GM06990 (cell line): ENCODE measurements at regions not wholly inside any gene's neighbourhood (a gene's known extent, or its start where the extent isn't known, plus 50 kb on each side); places are given as distances from the start of the nearest gene placed in this dataset.

Experiments
- DNase-seq: peaks from one replicate; pipeline ENCODE4 v3.0.0-alpha.2; 2011; ENCODE audit not compliant: insufficient read length; ENCODE audit errors: extremely low read depth
- H3K27me3 ChIP-seq: replicated peaks from 2 replicates; pipeline ENCODE4 v1.6.0; 2011; ENCODE audit warnings: low read length; ENCODE audit not compliant: control insufficient read depth, insufficient read depth
- H3K36me3 ChIP-seq: 2 replicates; pipeline ENCODE4 v1.5.1; 2011; ENCODE audit warnings: low read length; ENCODE audit not compliant: control insufficient read depth, insufficient read depth
- H3K4me3 ChIP-seq: replicated peaks from 2 replicates; pipeline ENCODE4 v1.5.1; 2011; ENCODE audit warnings: low read depth, mild to moderate bottlenecking, control low read depth, low read length
- CTCF ChIP-seq: IDR thresholded peaks from 2 replicates; pipeline ENCODE4 v1.5.1; 2011; ENCODE audit warnings: low read length, control low read depth, mild to moderate bottlenecking, inconsistent platforms; ENCODE audit not compliant: insufficient read depth, poor library complexity, severe bottlenecking

- Histone ChIP-seq H3K4me3 (no peak overlapping the region), H3K27me3 (no peaks in the 10 kb centered on the region), H3K36me3 (no peaks in the 10 kb centered on the region)
- no peak for TF ChIP-seq CTCF
- DNase-seq = no peak
Observed at GRCh38 chr16:65884018-65884417, 482.5 kb upstream of the CDH5 start.

GRCh38 chr16:65878347-65878746, 488.1 kb upstream of the CDH5 start:
- H3K27me3 ChIP-seq = no peaks in the 10 kb centered on the region
- no peak for TF ChIP-seq CTCF
- no peak overlapping the region for H3K4me3 ChIP-seq
- DNase-seq = no peak
- no peaks in the 10 kb centered on the region for H3K36me3 ChIP-seq

- H3K36me3 ChIP-seq = no peaks in the 10 kb centered on the region
- no peak for TF ChIP-seq CTCF
- H3K4me3 ChIP-seq = no peak overlapping the region
- no peak for DNase-seq
- H3K27me3 ChIP-seq = no peaks in the 10 kb centered on the region
Observed at GRCh38 chr16:65876624-65877023, 489.9 kb upstream of the CDH5 start.

GRCh38 chr16:65876056-65876408, 490.5 kb upstream of the CDH5 start:
- Histone ChIP-seq H3K4me3 (no peak overlapping the region), H3K36me3 (no peaks in the 10 kb centered on the region), H3K27me3 (no peaks in the 10 kb centered on the region)
- DNase-seq = no peak
- TF ChIP-seq CTCF = no peak

- no peak for DNase-seq
- TF ChIP-seq CTCF = no peak
Observed at GRCh38 chr16:65875381-65876055, 491.0 kb upstream of the CDH5 start.

GRCh38 chr16:65869261-65869660, 497.2 kb upstream of the CDH5 start:
- Histone ChIP-seq H3K36me3 (no peaks in the 10 kb centered on the region), H3K27me3 (no peaks in the 10 kb centered on the region), H3K4me3 (no peak overlapping the region)
- no peak for TF ChIP-seq CTCF
- no peak for DNase-seq

More at GRCh38 chr16:65875381-65876055, 491.0 kb upstream of the CDH5 start:
- no peaks in the 10 kb centered on the region for H3K27me3 ChIP-seq
- no peak overlapping the region for H3K4me3 ChIP-seq
- no peaks in the 10 kb centered on the region for H3K36me3 ChIP-seq
